ENCODE measurements at regions not wholly inside any gene's neighbourhood (a gene's known extent, or its start where the extent isn't known, plus 50 kb on each side); places are given as distances from the start of the nearest gene placed in this dataset.
A peak's percentile ranks its signal among the peaks of the same experiment; 100 is the strongest.

- peaks cover 48% of the 10 kb centered on the region for H3K4me1 Mint-ChIP-seq (ENCODE audit: low read depth)
- H3K9me3 Mint-ChIP-seq (ENCODE audit: low read depth): no peaks in the 10 kb centered on the region
- DNase-seq (ENCODE audit: low spot score): no peak
- no peak for TF ChIP-seq CTCF (IDR thresholded peaks at IDR 0.05)
- H3K4me3 Mint-ChIP-seq (ENCODE audit: unreplicated experiment): no peak overlapping the region
- no peaks in the 10 kb centered on the region for H3K27me3 Mint-ChIP-seq (ENCODE audit: low read depth)
- peak overlapping the region; percentile 30 for H3K27ac Mint-ChIP-seq (ENCODE audit: unreplicated experiment)
- H3K36me3 Mint-ChIP-seq (ENCODE audit: low read depth): no peaks in the 10 kb centered on the region
These were observed 54.2 kb downstream of the SIX6 start for GRCh38 chr14:60563113-60563512.

- Mint-ChIP-seq H3K27ac (ENCODE audit: unreplicated experiment) (no peak overlapping the region), H3K36me3 (ENCODE audit: low read depth) (no peaks in the 10 kb centered on the region), H3K4me3 (ENCODE audit: unreplicated experiment) (no peak overlapping the region), H3K27me3 (ENCODE audit: low read depth) (no peaks in the 10 kb centered on the region), H3K4me1 (ENCODE audit: low read depth) (peaks cover 48% of the 10 kb centered on the region), H3K9me3 (ENCODE audit: low read depth) (no peaks in the 10 kb centered on the region)
- TF ChIP-seq CTCF (IDR thresholded peaks at IDR 0.05): no peak
- DNase-seq (ENCODE audit: low spot score): no peak
These were observed 56.3 kb downstream of the SIX6 start for GRCh38 chr14:60565211-60565610.

- Mint-ChIP-seq H3K4me3 (ENCODE audit: unreplicated experiment) (no peak overlapping the region), H3K36me3 (ENCODE audit: low read depth) (no peaks in the 10 kb centered on the region), H3K9me3 (ENCODE audit: low read depth) (no peaks in the 10 kb centered on the region), H3K27me3 (ENCODE audit: low read depth) (no peaks in the 10 kb centered on the region), H3K4me1 (ENCODE audit: low read depth) (peaks cover 48% of the 10 kb centered on the region), H3K27ac (ENCODE audit: unreplicated experiment) (no peak overlapping the region)
- no peak for TF ChIP-seq CTCF (IDR thresholded peaks at IDR 0.05)
- DNase-seq (ENCODE audit: low spot score): no peak
These were observed 57.2 kb downstream of the SIX6 start for GRCh38 chr14:60566101-60566500.

- H3K27ac Mint-ChIP-seq (ENCODE audit: unreplicated experiment): no peak overlapping the region
- no peaks in the 10 kb centered on the region for H3K27me3 Mint-ChIP-seq (ENCODE audit: low read depth)
- no peak for TF ChIP-seq CTCF (IDR thresholded peaks at IDR 0.05)
- peaks cover 13% of the 10 kb centered on the region for H3K9me3 Mint-ChIP-seq (ENCODE audit: low read depth)
- no peak overlapping the region for H3K4me3 Mint-ChIP-seq (ENCODE audit: unreplicated experiment)
- H3K4me1 Mint-ChIP-seq (ENCODE audit: low read depth): peaks cover 16% of the 10 kb centered on the region
- H3K36me3 Mint-ChIP-seq (ENCODE audit: low read depth): peaks cover 5% of the 10 kb centered on the region
- no peak for DNase-seq (ENCODE audit: low spot score)
These were observed 65.1 kb downstream of the SIX6 start for GRCh38 chr14:60573943-60574495.

GRCh38 chr14:60575008-60575407 lies 66.1 kb downstream of the SIX6 start:
- no peak overlapping the region for H3K27ac Mint-ChIP-seq (ENCODE audit: unreplicated experiment)
- no peak for DNase-seq (ENCODE audit: low spot score)
- H3K27me3 Mint-ChIP-seq (ENCODE audit: low read depth): no peaks in the 10 kb centered on the region
- H3K4me1 Mint-ChIP-seq (ENCODE audit: low read depth): peaks cover 16% of the 10 kb centered on the region
- peaks cover 5% of the 10 kb centered on the region for H3K36me3 Mint-ChIP-seq (ENCODE audit: low read depth)
- no peak overlapping the region for H3K4me3 Mint-ChIP-seq (ENCODE audit: unreplicated experiment)
- no peak for TF ChIP-seq CTCF (IDR thresholded peaks at IDR 0.05)
- H3K9me3 Mint-ChIP-seq (ENCODE audit: low read depth): peaks cover 13% of the 10 kb centered on the region

All from chondrocyte (in vitro differentiated cells).